A549 (cell line): ENCODE measurements at regions not wholly inside any gene's neighbourhood (a gene's known extent, or its start where the extent isn't known, plus 50 kb on each side); places are given as distances from the start of the nearest gene placed in this dataset.

Experiments used
- CHD2 ChIP-seq: fragments of 150-350 bp; IDR thresholded peaks from 2 replicates; pipeline ENCODE4 v1.6.1; 2014; ENCODE audit warnings: low read length; ENCODE audit not compliant: partially characterized antibody
- EP300 ChIP-seq, 2 experiments: fragments of >200 bp; sonication (Bioruptor Twin); formaldehyde crosslinking; IDR thresholded peaks; 2 replicates in 1 of 2; 3 replicates in 1 of 2; pipeline ENCODE4 v1.6.1; 2016 to 2017
- JUNB ChIP-seq: fragments of >200 bp; sonication (Bioruptor Twin); formaldehyde crosslinking; IDR thresholded peaks from 2 replicates; pipeline ENCODE4 v1.6.1; 2016
- KDM1A ChIP-seq: fragments of 200-600 bp; sonication (generic); IDR thresholded peaks from 2 replicates; pipeline ENCODE4 v1.6.1; 2016; ENCODE audit warnings: low read depth, mild to moderate bottlenecking
- MAZ ChIP-seq: fragments of 150-350 bp; IDR thresholded peaks from 2 replicates; pipeline ENCODE4 v1.6.1; 2014; ENCODE audit warnings: antibody characterized with exemption, low read depth, low read length, borderline replicate concordance
- POLR2A ChIP-seq: IDR thresholded peaks from 2 replicates; pipeline ENCODE4 v1.6.1; 2012; ENCODE audit warnings: mild to moderate bottlenecking, low read length
- RAD21 ChIP-seq, 2 experiments: fragments of >200 bp in 1 of 2; sonication (Bioruptor Twin) in 1 of 2; formaldehyde crosslinking in 1 of 2; IDR thresholded peaks in 1 of 2; conservative IDR thresholded peaks in 1 of 2; 2 replicates in 1 of 2; 3 replicates in 1 of 2; pipeline ENCODE4 v1.6.1; 2012 to 2018; ENCODE audit warnings: inconsistent platforms in 1 of 2
- SMC3 ChIP-seq: fragments of >200 bp; sonication (Bioruptor Twin); formaldehyde crosslinking; IDR thresholded peaks from 3 replicates; pipeline ENCODE4 v1.6.1; 2018; ENCODE audit warnings: inconsistent platforms
- SREBF2 ChIP-seq: fragments of 450-650 bp; IDR thresholded peaks from 2 replicates; pipeline ENCODE4 v1.6.1; 2014; ENCODE audit warnings: mild to moderate bottlenecking, moderate library complexity
- ZFP36 ChIP-seq: fragments of 450-650 bp; IDR thresholded peaks from 2 replicates; pipeline ENCODE4 v1.6.1; 2014; ENCODE audit warnings: borderline replicate concordance; ENCODE audit not compliant: partially characterized antibody

GRCh38 chr10:33661580-33662336, 327.3 kb upstream of the NRP1 start:
- TF ChIP-seq JUNB, result no peak
- TF ChIP-seq SMC3, result no peak
- TF ChIP-seq KDM1A, result no peak
- no peak for TF ChIP-seq EP300 (IDR thresholded peaks at IDR 0.05)
- no peak for TF ChIP-seq RAD21 (conservative IDR thresholded peaks at IDR 0.05 in 1 of 2, IDR thresholded peaks at IDR 0.05 in 1 of 2)
- TF ChIP-seq CHD2, result no peak
- TF ChIP-seq MAZ, result no peak
- TF ChIP-seq ZFP36, result no peak
- TF ChIP-seq SREBF2, result no peak
- no peak for TF ChIP-seq POLR2A
